HCT116 (cell line): ENCODE measurements at regions not wholly inside any gene's neighbourhood (a gene's known extent, or its start where the extent isn't known, plus 50 kb on each side); places are given as distances from the start of the nearest gene placed in this dataset.
"Not testable (repeated sequence)": the region's sequence is repeated elsewhere in the genome, so short reads cannot be mapped to it uniquely, and the experiment has no call there.

ENCODE experiments used
- ATAC-seq: fragments of 200-7000 bp; cut with Tn5 transposase; 2 replicates; pipeline ENCODE4 v1.9.1; 2020; ENCODE audit warnings: mild to moderate bottlenecking, moderate library complexity
- BruUV-seq: library from RNA; stranded (reverse); fragments of 400-500 nt; replicated peaks from 2 replicates; lab custom pipeline; 2021; lab: Mats Ljungman, UMichigan
- CTCF ChIA-PET: fragments of 300-600 bp; sonication (Branson Sonifier 250); formaldehyde crosslinking; loops from one replicate; lab custom pipeline; 2021; ENCODE audit warnings: antibody characterized with exemption; lab: Charles Lee
- POLR2A ChIA-PET: fragments of 300-600, 350-600 bp; sonication (Branson Sonifier 250); formaldehyde crosslinking; loops from one replicate; lab custom pipeline; 2021; ENCODE audit warnings: antibody characterized with exemption; lab: Charles Lee
- RAD21 ChIA-PET, 2 experiments: fragments of 300-600 bp; sonication (Branson Sonifier 250); formaldehyde crosslinking; loops; one replicate each; lab custom pipeline; 2023; ENCODE audit warnings: low total read pairs in 2 of 2; ENCODE audit not compliant: uncharacterized antibody in 2 of 2, unreplicated experiment in 2 of 2, low non-redundant PET in 1 of 2; lab: Charles Lee
- DNase-seq: peaks from one replicate; pipeline ENCODE4 v3.0.0-alpha.2; 2010; ENCODE audit warnings: low read depth, low spot score
- H2AFZ ChIP-seq: fragments of 200-600 bp; shearing (Covaris generic), sonication (generic); 2 replicates; pipeline ENCODE4 v1.6.1; 2017; ENCODE audit warnings: low read depth, mixed run types, mixed read lengths, antibody characterized with exemption, low read length; ENCODE audit not compliant: poor library complexity, severe bottlenecking
- H3K27ac ChIP-seq: 2 replicates; pipeline ENCODE4 v1.5.1; 2012; ENCODE audit warnings: low read depth, low read length
- H3K27me3 ChIP-seq: fragments of 200-600 bp; sonication (generic); 2 replicates; pipeline ENCODE4 v1.6.1; 2016; ENCODE audit warnings: mixed run types, low read length, mixed read lengths; ENCODE audit not compliant: insufficient read depth
- H3K36me3 ChIP-seq, 2 experiments: fragments of 200-500 bp in 1 of 2; fragments of 200-600 bp in 1 of 2; sonication (Bioruptor generic) in 1 of 2; sonication (generic) in 1 of 2; 2 replicates each; pipeline versions ENCODE4 v1.5.1 to v1.6.1; 2014 to 2016; ENCODE audit warnings: low read length in 2 of 2, inconsistent platforms in 1 of 2, mixed read lengths in 1 of 2, mixed run types in 1 of 2; ENCODE audit not compliant: insufficient read depth in 2 of 2, control insufficient read depth in 1 of 2
- H3K4me1 ChIP-seq, 2 experiments: fragments of 200-600 bp in 1 of 2; sonication (generic) in 1 of 2; 2 replicates each; pipeline versions ENCODE4 v1.5.1 to v1.6.1; 2012 to 2017; ENCODE audit warnings: low read length in 2 of 2, inconsistent platforms in 1 of 2, mild to moderate bottlenecking in 1 of 2, mixed read lengths in 1 of 2, mixed run types in 1 of 2, moderate library complexity in 1 of 2; ENCODE audit not compliant: insufficient read depth in 2 of 2, control insufficient read depth in 1 of 2
- H3K4me2 ChIP-seq: fragments of 200-600 bp; sonication (generic); 2 replicates; pipeline ENCODE4 v1.6.1; 2017; ENCODE audit warnings: mixed run types, low read length, mixed read lengths
- H3K4me3 ChIP-seq, 2 experiments: fragments of 200-600 bp in 1 of 2; sonication (generic) in 1 of 2; replicated peaks in 1 of 2; 2 replicates each; pipeline ENCODE4 v1.5.1; 2011 to 2016; ENCODE audit warnings: low read length in 2 of 2, control low read depth in 1 of 2, low read depth in 1 of 2, mild to moderate bottlenecking in 1 of 2, mixed read lengths in 1 of 2, mixed run types in 1 of 2
- H3K79me2 ChIP-seq: fragments of 200-600 bp; sonication (generic); 2 replicates; pipeline ENCODE4 v1.6.1; 2017; ENCODE audit warnings: mild to moderate bottlenecking, mixed run types, low read length, moderate library complexity, mixed read lengths; ENCODE audit not compliant: insufficient read depth
- H3K9ac ChIP-seq: fragments of 200-600 bp; sonication (generic); 2 replicates; pipeline ENCODE4 v1.6.1; 2016; ENCODE audit warnings: low read length, mixed read lengths
- H3K9me2 ChIP-seq: fragments of 200-600 bp; sonication (generic), shearing (Covaris generic); 2 replicates; pipeline ENCODE4 v1.6.1; 2017; ENCODE audit warnings: mixed run types, mild to moderate bottlenecking, moderate library complexity; ENCODE audit not compliant: insufficient read depth
- H3K9me3 ChIP-seq, 2 experiments: fragments of 200-500 bp in 1 of 2; fragments of 200-600 bp in 1 of 2; sonication (Bioruptor generic) in 1 of 2; sonication (generic) in 1 of 2; 2 replicates each; pipeline ENCODE4 v1.6.1; 2014 to 2017; ENCODE audit warnings: low read length in 2 of 2, mixed read lengths in 2 of 2, inconsistent platforms in 1 of 2, low read depth in 1 of 2, mild to moderate bottlenecking in 1 of 2, mixed run types in 1 of 2, moderate library complexity in 1 of 2; ENCODE audit not compliant: control insufficient read depth in 1 of 2, insufficient read depth in 1 of 2
- H4K20me1 ChIP-seq: fragments of 200-600 bp; sonication (generic), shearing (Covaris generic); 2 replicates; pipeline ENCODE4 v1.6.1; 2017; ENCODE audit warnings: mixed run types, mild to moderate bottlenecking, moderate library complexity; ENCODE audit not compliant: insufficient read depth
- EGR1 ChIP-seq: IDR thresholded peaks from 2 replicates; pipeline ENCODE4 v1.6.1; 2012; ENCODE audit warnings: low read depth
- POLR2AphosphoS5 ChIP-seq: IDR thresholded peaks from 2 replicates; pipeline ENCODE4 v1.6.1; 2011; ENCODE audit warnings: mild to moderate bottlenecking, low read depth, low read length, moderate library complexity
- SIN3A ChIP-seq: IDR thresholded peaks from 2 replicates; pipeline ENCODE4 v1.6.1; 2012; ENCODE audit warnings: low read depth
- TCF7L2 ChIP-seq: IDR thresholded peaks from 2 replicates; pipeline ENCODE4 v1.7.0; 2011; ENCODE audit warnings: borderline replicate concordance, inconsistent platforms; ENCODE audit not compliant: insufficient read depth, insufficient read length; ENCODE audit errors: extremely low read depth
- intact Hi-C: fragments of 100-400 bp; cut with micrococcal nuclease; formaldehyde crosslinking; loops from 2 replicates; pipeline ENCODE4 v1.10.0; 2022
- TF ChIP-seq, protein P1 (sequence below): IDR thresholded peaks from 2 replicates; pipeline ENCODE4 v1.6.1; 2012

DNA sequence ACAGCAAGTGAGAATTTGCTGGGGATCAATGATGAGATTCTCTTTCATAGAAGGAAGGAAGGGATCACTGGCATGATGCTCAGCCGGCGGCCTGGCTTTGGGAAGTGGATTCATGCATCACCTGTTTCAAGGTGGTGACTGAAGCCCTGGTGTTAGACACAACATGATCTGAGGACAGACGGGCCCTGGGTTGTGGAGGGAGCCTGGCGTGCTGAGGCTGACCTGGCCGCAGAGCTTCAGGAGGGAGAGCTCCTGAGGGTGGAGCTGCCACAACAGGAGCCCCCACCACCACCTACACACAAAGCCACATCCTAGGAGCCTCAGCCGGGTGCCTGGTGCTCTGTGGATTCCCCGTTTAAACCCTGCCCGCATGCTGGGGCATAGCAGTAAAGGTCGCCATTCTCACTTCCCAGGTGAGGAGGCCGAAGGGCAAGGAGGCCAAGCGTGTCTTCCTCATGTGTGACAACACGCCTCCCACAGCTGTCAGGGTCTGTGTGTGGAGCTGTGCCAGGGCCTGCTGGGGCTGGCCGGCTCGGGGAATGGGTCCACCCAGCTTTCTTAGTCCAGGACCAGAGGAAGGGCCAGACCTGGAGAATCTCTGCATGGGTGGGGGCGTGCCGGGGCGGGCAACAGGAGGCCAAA, 107.0 kb downstream of the ERMARD start:
- H2AFZ ChIP-seq: no peak overlapping the region
- no peaks in the 10 kb centered on the region for H3K36me3 ChIP-seq
- no peaks in the 10 kb centered on the region; a peak in 1 of 4 replicates for H3K9me3 ChIP-seq
- no peak overlapping the region for H3K9ac ChIP-seq
- ATAC-seq (no peak), DNase-seq (no peak)
- H3K4me3 ChIP-seq: no peak overlapping the region
- no peaks in the 10 kb centered on the region for H4K20me1 ChIP-seq
- H3K79me2 ChIP-seq: no peaks in the 10 kb centered on the region
- H3K27ac ChIP-seq: no peak overlapping the region
- H3K4me2 ChIP-seq: no peak overlapping the region
- no TSS peak for BruUV-seq
- no peaks in the 10 kb centered on the region for H3K4me1 ChIP-seq
- no peaks in the 10 kb centered on the region for H3K27me3 ChIP-seq
- ChIA-PET CTCF (no interaction called here), POLR2A (no interaction called here), RAD21 (no interaction called here)
- intact Hi-C loops: no loop called here
- no peaks in the 10 kb centered on the region for H3K9me2 ChIP-seq
- no peak for TF ChIP-seq TCF7L2
- TF ChIP-seq, protein P1, sequence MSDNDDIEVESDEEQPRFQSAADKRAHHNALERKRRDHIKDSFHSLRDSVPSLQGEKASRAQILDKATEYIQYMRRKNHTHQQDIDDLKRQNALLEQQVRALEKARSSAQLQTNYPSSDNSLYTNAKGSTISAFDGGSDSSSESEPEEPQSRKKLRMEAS: no peak

DNA sequence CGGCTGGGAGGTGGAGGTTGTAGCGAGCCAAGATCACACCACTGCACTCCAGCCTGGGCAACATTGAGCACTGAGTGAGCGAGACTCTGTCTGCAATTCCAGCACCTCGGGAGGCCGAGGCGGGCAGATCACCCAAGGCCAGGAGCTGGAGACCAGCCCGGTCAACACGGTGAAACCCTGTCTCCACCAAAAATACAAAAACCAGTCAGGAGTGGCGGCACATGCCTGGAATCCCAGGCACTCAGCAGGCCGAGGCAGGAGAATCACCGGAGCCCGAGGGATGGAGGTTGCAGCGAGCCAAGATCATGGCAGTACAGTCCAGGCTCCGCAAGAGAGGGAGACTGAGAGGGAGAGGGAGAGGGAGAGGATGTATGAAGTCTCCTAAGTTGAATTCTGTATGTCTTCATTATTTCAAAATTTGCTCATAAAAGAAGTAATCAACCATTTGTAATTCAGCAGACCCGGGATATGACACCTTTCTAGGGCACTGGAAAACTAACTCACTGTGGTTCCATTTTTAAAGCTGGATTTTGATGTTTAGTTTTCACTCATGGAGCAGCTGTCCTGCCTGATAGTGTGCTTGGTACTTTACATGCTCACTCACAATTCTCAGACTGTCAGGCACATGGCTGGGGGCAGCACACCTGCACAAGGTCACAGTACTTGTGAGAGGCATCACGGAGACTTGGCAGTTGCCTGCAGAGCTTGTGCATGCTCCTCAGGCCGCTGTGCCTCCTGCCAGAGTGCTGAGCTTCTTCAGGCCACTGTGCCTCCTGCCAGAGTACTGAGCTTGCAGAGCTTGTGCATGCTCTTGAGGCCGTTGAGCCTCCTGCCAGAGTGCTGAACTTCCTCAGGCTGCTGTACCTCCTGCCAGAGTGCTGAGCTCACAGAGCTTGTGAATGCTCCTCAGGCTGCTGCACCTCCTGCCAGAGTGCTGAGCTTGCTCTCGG, 106.2 kb downstream of the ERMARD start:
- BruUV-seq: no TSS peak
- no peak for ATAC-seq
- Histone ChIP-seq H3K27ac (no peak overlapping the region), H3K36me3 (no peaks in the 10 kb centered on the region), H3K4me1 (no peaks in the 10 kb centered on the region), H3K27me3 (no peaks in the 10 kb centered on the region), H3K79me2 (no peaks in the 10 kb centered on the region), H2AFZ (no peak overlapping the region), H3K4me2 (no peak overlapping the region), H3K9me3 (no peaks in the 10 kb centered on the region; a peak in 1 of 4 replicates), H3K4me3 (no peak overlapping the region), H3K9me2 (no peaks in the 10 kb centered on the region), H3K9ac (no peak overlapping the region), H4K20me1 (no peaks in the 10 kb centered on the region)
- CTCF ChIA-PET: no interaction called here
- no peak for DNase-seq
- POLR2A ChIA-PET: no interaction called here
- intact Hi-C loops: no loop called here
- no peak for TF ChIP-seq POLR2AphosphoS5
- no peak for TF ChIP-seq EGR1
- TF ChIP-seq SIN3A: no peak
- RAD21 ChIA-PET: no interaction called here

DNA sequence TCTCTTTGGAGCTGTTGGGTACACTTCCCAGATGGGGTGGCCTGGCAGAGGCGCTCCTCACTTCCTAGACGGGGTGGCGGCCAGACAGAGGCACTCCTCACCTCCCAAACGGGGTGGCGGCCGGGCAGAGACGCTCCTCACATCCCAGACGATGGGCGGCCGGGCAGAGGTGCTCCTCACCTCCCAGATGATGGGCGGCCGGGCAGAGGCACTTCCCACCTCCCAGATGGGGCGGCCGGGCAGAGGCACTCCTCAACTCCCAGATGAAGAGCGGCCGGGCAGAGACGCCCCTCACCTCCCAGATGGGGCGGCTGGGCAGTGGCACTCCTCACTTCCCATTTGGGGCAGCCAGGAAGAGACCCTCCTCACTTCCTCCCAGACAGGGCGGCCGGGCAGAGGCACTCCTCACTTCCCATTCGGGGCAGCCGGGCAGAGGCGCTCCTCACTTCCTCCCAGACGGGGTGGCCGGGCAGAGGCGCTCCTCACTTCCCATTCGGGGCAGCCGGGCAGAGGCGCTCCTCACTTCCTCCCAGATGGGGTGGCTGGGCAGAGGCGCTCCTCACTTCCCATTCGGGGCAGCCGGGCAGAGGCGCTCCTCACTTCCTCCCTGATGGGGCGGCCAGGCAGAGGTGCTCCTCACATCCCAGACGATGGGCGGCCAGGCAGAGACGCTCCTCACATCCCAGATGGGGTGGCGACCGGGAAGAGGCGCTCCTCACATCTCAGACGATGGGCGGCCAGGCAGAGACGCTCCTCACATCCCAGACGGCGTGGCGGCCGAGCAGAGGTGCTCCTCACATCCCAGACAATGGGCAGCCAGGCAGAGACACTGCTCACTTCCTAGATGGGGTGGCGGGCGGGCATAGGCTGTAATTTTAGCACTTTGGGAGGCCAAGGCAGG, 105.3 kb downstream of the ERMARD start:
- POLR2A ChIA-PET, RAD21 ChIA-PET, H3K4me3 ChIP-seq: not testable (repeated sequence)

More for the DNA sequence above, 105.3 kb downstream of the ERMARD start:
- H3K4me1 ChIP-seq, H2AFZ ChIP-seq, H3K9ac ChIP-seq, H4K20me1 ChIP-seq, ATAC-seq, H3K36me3 ChIP-seq, CTCF ChIA-PET, H3K27ac ChIP-seq, H3K27me3 ChIP-seq, H3K9me3 ChIP-seq, DNase-seq, H3K79me2 ChIP-seq, H3K4me2 ChIP-seq, intact Hi-C loops, H3K9me2 ChIP-seq, BruUV-seq: not testable (repeated sequence)
